ENCODE measurements at regions not wholly inside any gene's neighbourhood (a gene's known extent, or its start where the extent isn't known, plus 50 kb on each side); places are given as distances from the start of the nearest gene placed in this dataset.

DNA sequence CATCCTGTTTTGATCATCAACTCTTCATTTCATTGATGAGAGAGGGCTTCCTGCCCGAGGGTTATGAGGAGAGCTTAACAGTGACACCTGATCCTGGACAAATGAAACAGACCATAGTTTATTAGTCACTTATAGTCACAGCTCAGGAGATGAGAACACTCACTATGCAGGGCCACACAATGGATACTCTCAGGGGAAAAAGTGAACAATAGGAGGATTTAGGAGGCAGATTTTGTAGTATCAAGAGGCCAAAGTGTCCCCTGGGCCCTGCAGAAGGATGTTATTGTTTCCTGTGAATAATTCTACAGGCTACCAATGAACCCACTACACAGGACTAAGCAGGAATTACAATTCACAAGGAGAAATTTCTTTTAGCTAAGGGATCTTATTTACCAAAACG is 772.8 kb upstream of the MAN1A1 start (continued):
- TF ChIP-seq, protein P1, sequence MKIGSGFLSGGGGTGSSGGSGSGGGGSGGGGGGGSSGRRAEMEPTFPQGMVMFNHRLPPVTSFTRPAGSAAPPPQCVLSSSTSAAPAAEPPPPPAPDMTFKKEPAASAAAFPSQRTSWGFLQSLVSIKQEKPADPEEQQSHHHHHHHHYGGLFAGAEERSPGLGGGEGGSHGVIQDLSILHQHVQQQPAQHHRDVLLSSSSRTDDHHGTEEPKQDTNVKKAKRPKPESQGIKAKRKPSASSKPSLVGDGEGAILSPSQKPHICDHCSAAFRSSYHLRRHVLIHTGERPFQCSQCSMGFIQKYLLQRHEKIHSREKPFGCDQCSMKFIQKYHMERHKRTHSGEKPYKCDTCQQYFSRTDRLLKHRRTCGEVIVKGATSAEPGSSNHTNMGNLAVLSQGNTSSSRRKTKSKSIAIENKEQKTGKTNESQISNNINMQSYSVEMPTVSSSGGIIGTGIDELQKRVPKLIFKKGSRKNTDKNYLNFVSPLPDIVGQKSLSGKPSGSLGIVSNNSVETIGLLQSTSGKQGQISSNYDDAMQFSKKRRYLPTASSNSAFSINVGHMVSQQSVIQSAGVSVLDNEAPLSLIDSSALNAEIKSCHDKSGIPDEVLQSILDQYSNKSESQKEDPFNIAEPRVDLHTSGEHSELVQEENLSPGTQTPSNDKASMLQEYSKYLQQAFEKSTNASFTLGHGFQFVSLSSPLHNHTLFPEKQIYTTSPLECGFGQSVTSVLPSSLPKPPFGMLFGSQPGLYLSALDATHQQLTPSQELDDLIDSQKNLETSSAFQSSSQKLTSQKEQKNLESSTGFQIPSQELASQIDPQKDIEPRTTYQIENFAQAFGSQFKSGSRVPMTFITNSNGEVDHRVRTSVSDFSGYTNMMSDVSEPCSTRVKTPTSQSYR (CRISPR knock-in tag; IDR thresholded peaks at IDR 0.05) = no peak
- no peak for TF ChIP-seq CREM (CRISPR knock-in tag; IDR thresholded peaks at IDR 0.05)
- TF ChIP-seq, protein P2, sequence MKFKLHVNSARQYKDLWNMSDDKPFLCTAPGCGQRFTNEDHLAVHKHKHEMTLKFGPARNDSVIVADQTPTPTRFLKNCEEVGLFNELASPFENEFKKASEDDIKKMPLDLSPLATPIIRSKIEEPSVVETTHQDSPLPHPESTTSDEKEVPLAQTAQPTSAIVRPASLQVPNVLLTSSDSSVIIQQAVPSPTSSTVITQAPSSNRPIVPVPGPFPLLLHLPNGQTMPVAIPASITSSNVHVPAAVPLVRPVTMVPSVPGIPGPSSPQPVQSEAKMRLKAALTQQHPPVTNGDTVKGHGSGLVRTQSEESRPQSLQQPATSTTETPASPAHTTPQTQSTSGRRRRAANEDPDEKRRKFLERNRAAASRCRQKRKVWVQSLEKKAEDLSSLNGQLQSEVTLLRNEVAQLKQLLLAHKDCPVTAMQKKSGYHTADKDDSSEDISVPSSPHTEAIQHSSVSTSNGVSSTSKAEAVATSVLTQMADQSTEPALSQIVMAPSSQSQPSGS (CRISPR knock-in tag; IDR thresholded peaks at IDR 0.05; ENCODE audit: borderline replicate concordance, low read depth) = no peak
- no peak for TF ChIP-seq JAZF1 (CRISPR knock-in tag; IDR thresholded peaks at IDR 0.05)
- TF ChIP-seq FOXJ3 (CRISPR knock-in tag; IDR thresholded peaks at IDR 0.05; ENCODE audit: borderline replicate concordance) = no peak
- no peak for TF ChIP-seq TP53 (CRISPR knock-in tag; IDR thresholded peaks at IDR 0.05)
- TF ChIP-seq, protein P3, sequence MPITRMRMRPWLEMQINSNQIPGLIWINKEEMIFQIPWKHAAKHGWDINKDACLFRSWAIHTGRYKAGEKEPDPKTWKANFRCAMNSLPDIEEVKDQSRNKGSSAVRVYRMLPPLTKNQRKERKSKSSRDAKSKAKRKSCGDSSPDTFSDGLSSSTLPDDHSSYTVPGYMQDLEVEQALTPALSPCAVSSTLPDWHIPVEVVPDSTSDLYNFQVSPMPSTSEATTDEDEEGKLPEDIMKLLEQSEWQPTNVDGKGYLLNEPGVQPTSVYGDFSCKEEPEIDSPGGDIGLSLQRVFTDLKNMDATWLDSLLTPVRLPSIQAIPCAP (CRISPR knock-in tag; IDR thresholded peaks at IDR 0.05) = no peak
- TF ChIP-seq CBFB (CRISPR knock-in tag; IDR thresholded peaks at IDR 0.05; ENCODE audit: low read depth) = no peak
- no peak for TF ChIP-seq TCF7 (CRISPR knock-in tag; IDR thresholded peaks at IDR 0.05; ENCODE audit: low read depth)
- TF ChIP-seq NFYB (CRISPR knock-in tag; conservative IDR thresholded peaks at IDR 0.05; ENCODE audit: low read depth) = no peak
- no peak for TF ChIP-seq FOXP4 (CRISPR knock-in tag; IDR thresholded peaks at IDR 0.05)
- TF ChIP-seq, protein P4, sequence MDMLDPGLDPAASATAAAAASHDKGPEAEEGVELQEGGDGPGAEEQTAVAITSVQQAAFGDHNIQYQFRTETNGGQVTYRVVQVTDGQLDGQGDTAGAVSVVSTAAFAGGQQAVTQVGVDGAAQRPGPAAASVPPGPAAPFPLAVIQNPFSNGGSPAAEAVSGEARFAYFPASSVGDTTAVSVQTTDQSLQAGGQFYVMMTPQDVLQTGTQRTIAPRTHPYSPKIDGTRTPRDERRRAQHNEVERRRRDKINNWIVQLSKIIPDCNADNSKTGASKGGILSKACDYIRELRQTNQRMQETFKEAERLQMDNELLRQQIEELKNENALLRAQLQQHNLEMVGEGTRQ (CRISPR knock-in tag; IDR thresholded peaks at IDR 0.05) = no peak
- TF ChIP-seq NR2C2 (CRISPR knock-in tag; IDR thresholded peaks at IDR 0.05) = no peak

DNA sequence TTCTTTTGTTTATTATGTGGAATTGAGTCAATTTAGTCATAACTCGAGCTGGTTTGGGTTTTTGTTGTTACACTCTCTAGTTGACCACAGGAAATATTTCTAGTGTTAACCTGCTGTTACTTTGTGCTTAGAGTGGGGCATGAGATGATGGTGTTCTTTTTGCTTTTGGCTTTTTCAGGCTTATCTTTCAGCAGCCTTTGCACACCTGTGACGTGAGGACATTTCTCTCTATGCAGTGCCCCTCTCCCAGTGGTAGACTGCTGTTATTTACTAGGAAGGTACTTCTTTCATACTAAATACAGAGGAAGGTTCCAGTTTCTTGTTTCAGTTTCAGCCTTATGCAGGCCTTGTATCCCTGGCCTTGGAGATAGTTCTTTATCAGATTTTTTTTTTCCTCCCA is 766.8 kb upstream of the MAN1A1 start:
- Mint-ChIP-seq H3K4me1 (peaks cover 6% of the 10 kb centered on the region), H3K27me3 (ENCODE audit: low read depth) (no peaks in the 10 kb centered on the region), H3K27ac (no peak overlapping the region), H3K9me3 (peaks cover 4% of the 10 kb centered on the region; the same call in 1 of the 2 replicates), H3K4me3 (no peak overlapping the region), H3K36me3 (no peaks in the 10 kb centered on the region)
- no peak for ATAC-seq
- CTCF ChIA-PET = no interaction called here
- DNase-seq (ENCODE audit: low spot score) = no peak
- POLR2A ChIA-PET = no interaction called here
- TF ChIP-seq TP53 (CRISPR knock-in tag; IDR thresholded peaks at IDR 0.05) (no peak), ZNF671 (CRISPR knock-in tag; IDR thresholded peaks at IDR 0.05) (no peak), E2F4 (CRISPR knock-in tag; IDR thresholded peaks at IDR 0.05; ENCODE audit: borderline replicate concordance, low read depth) (no peak), ZNF232 (CRISPR knock-in tag; IDR thresholded peaks at IDR 0.05) (no peak), PRRX2 (CRISPR knock-in tag; IDR thresholded peaks at IDR 0.05) (no peak), CREB1 (CRISPR knock-in tag; IDR thresholded peaks at IDR 0.05) (no peak), ZNF396 (CRISPR knock-in tag; IDR thresholded peaks at IDR 0.05; ENCODE audit: borderline replicate concordance) (no peak), RORB (CRISPR knock-in tag; IDR thresholded peaks at IDR 0.05) (no peak), NR3C1 (CRISPR knock-in tag; conservative IDR thresholded peaks at IDR 0.05; ENCODE audit: low read depth) (no peak), ZNF263 (CRISPR knock-in tag; IDR thresholded peaks at IDR 0.05; ENCODE audit: low read depth) (no peak), ZNF416 (CRISPR knock-in tag; IDR thresholded peaks at IDR 0.05) (no peak)
- TF ChIP-seq, protein P5, sequence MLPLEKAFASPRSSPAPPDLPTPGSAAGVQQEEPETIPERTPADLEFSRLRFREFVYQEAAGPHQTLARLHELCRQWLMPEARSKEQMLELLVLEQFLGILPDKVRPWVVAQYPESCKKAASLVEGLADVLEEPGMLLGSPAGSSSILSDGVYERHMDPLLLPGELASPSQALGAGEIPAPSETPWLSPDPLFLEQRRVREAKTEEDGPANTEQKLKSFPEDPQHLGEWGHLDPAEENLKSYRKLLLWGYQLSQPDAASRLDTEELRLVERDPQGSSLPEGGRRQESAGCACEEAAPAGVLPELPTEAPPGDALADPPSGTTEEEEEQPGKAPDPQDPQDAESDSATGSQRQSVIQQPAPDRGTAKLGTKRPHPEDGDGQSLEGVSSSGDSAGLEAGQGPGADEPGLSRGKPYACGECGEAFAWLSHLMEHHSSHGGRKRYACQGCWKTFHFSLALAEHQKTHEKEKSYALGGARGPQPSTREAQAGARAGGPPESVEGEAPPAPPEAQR (CRISPR knock-in tag; IDR thresholded peaks at IDR 0.05) = no peak
- TF ChIP-seq, protein P4 (CRISPR knock-in tag; IDR thresholded peaks at IDR 0.05) = no peak
- TF ChIP-seq, protein P6, sequence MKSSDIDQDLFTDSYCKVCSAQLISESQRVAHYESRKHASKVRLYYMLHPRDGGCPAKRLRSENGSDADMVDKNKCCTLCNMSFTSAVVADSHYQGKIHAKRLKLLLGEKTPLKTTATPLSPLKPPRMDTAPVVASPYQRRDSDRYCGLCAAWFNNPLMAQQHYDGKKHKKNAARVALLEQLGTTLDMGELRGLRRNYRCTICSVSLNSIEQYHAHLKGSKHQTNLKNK (CRISPR knock-in tag; IDR thresholded peaks at IDR 0.05) = no peak
